Osteocyte (in vitro differentiated cells): ENCODE measurements at regions not wholly inside any gene's neighbourhood (a gene's known extent, or its start where the extent isn't known, plus 50 kb on each side); places are given as distances from the start of the nearest gene placed in this dataset.
A peak's percentile ranks its signal among the peaks of the same experiment; 100 is the strongest.

Experiments
- DNase-seq: peaks from one replicate; pipeline ENCODE4 v3.0.0; 2021; ENCODE audit warnings: mixed read lengths; ENCODE audit not compliant: unreplicated experiment; ENCODE audit errors: extremely low spot score
- H3K27ac Mint-ChIP-seq: one replicate; pipeline ENCODE4 v1.8.0; 2021; ENCODE audit warnings: mild to moderate bottlenecking, mixed read lengths; ENCODE audit not compliant: unreplicated experiment
- H3K27me3 Mint-ChIP-seq: one replicate; pipeline ENCODE4 v1.8.0; 2021; ENCODE audit warnings: mixed read lengths; ENCODE audit not compliant: unreplicated experiment
- H3K36me3 Mint-ChIP-seq: one replicate; pipeline ENCODE4 v1.8.0; 2021; ENCODE audit warnings: mixed read lengths; ENCODE audit not compliant: unreplicated experiment
- H3K4me1 Mint-ChIP-seq: one replicate; pipeline ENCODE4 v1.8.0; 2021; ENCODE audit warnings: mixed read lengths; ENCODE audit not compliant: unreplicated experiment
- H3K4me3 Mint-ChIP-seq: one replicate; pipeline ENCODE4 v1.8.0; 2021; ENCODE audit warnings: mild to moderate bottlenecking, moderate library complexity, mixed read lengths; ENCODE audit not compliant: unreplicated experiment
- H3K9me3 Mint-ChIP-seq: one replicate; pipeline ENCODE4 v1.8.0; 2021; ENCODE audit warnings: mixed read lengths; ENCODE audit not compliant: unreplicated experiment
- CTCF ChIP-seq: fragments of 200-600 bp; sonication (generic); IDR thresholded peaks from 2 replicates; pipeline ENCODE4 v1.5.0; 2021; ENCODE audit warnings: antibody characterized with exemption, mild to moderate bottlenecking, moderate library complexity

- no peak for DNase-seq
- Mint-ChIP-seq H3K27me3 (no peaks in the 10 kb centered on the region), H3K4me1 (peaks cover 43% of the 10 kb centered on the region), H3K36me3 (peaks cover 2% of the 10 kb centered on the region), H3K4me3 (no peak overlapping the region), H3K9me3 (peaks cover 12% of the 10 kb centered on the region), H3K27ac (no peak overlapping the region)
- TF ChIP-seq CTCF, result no peak
Measured at GRCh38 chr5:130706696-130707095, 458.4 kb downstream of the HINT1 start.

GRCh38 chr5:130705368-130705767 lies 459.7 kb downstream of the HINT1 start:
- H3K4me1 Mint-ChIP-seq, result peaks cover 32% of the 10 kb centered on the region
- peaks cover 12% of the 10 kb centered on the region for H3K9me3 Mint-ChIP-seq
- no peak overlapping the region for H3K4me3 Mint-ChIP-seq
- TF ChIP-seq CTCF, result no peak
- DNase-seq, result no peak
- H3K36me3 Mint-ChIP-seq, result peaks cover 2% of the 10 kb centered on the region
- H3K27ac Mint-ChIP-seq, result no peak overlapping the region
- H3K27me3 Mint-ChIP-seq, result no peaks in the 10 kb centered on the region

GRCh38 chr5:130693509-130693908 lies 471.5 kb downstream of the HINT1 start:
- Mint-ChIP-seq H3K36me3 (peaks cover 3% of the 10 kb centered on the region), H3K27ac (no peak overlapping the region), H3K27me3 (no peaks in the 10 kb centered on the region), H3K4me3 (no peak overlapping the region), H3K9me3 (no peaks in the 10 kb centered on the region), H3K4me1 (peaks cover 29% of the 10 kb centered on the region)
- DNase-seq, result no peak
- no peak for TF ChIP-seq CTCF

GRCh38 chr5:130692770-130693169 lies 472.3 kb downstream of the HINT1 start:
- no peak for TF ChIP-seq CTCF
- Mint-ChIP-seq H3K4me3 (no peak overlapping the region), H3K27me3 (no peaks in the 10 kb centered on the region), H3K36me3 (peaks cover 1% of the 10 kb centered on the region), H3K4me1 (peaks cover 29% of the 10 kb centered on the region), H3K27ac (peak overlapping the region; percentile 39), H3K9me3 (no peaks in the 10 kb centered on the region)
- no peak for DNase-seq

GRCh38 chr5:130689831-130690230 lies 475.2 kb downstream of the HINT1 start:
- no peak for TF ChIP-seq CTCF
- peaks cover 1% of the 10 kb centered on the region for H3K36me3 Mint-ChIP-seq
- no peak overlapping the region for H3K4me3 Mint-ChIP-seq
- no peaks in the 10 kb centered on the region for H3K9me3 Mint-ChIP-seq
- no peak for DNase-seq
- no peak overlapping the region for H3K27ac Mint-ChIP-seq
- peaks cover 18% of the 10 kb centered on the region for H3K4me1 Mint-ChIP-seq
- no peaks in the 10 kb centered on the region for H3K27me3 Mint-ChIP-seq
